ENCODE measurements at regions not wholly inside any gene's neighbourhood (a gene's known extent, or its start where the extent isn't known, plus 50 kb on each side); places are given as distances from the start of the nearest gene placed in this dataset.

- TF ChIP-seq ZNF8 (CRISPR knock-in tag; IDR thresholded peaks at IDR 0.05), result no peak
- no peak for TF ChIP-seq ZFP30 (CRISPR knock-in tag; IDR thresholded peaks at IDR 0.05)
- TF ChIP-seq ZC3H10 (CRISPR knock-in tag; IDR thresholded peaks at IDR 0.05), result no peak
- no peak for TF ChIP-seq ARNTL (CRISPR knock-in tag; IDR thresholded peaks at IDR 0.05; ENCODE audit: borderline replicate concordance, low read depth)
- no peak for TF ChIP-seq CSRNP3 (CRISPR knock-in tag; IDR thresholded peaks at IDR 0.05)
Observed at GRCh38 chr4:35700663-35701062, 543.7 kb downstream of the ARAP2 start.

Data from SK-N-SH treated with all-trans-retinoic acid at 6 μM for 48 hours (cell line).